T-cell (primary cell): ENCODE measurements at regions not wholly inside any gene's neighbourhood (a gene's known extent, or its start where the extent isn't known, plus 50 kb on each side); places are given as distances from the start of the nearest gene placed in this dataset.
"Not testable (repeated sequence)": the region's sequence is repeated elsewhere in the genome, so short reads cannot be mapped to it uniquely, and the experiment has no call there.

Source experiments
- ATAC-seq, 4 experiments: fragments of 200-7000 bp in 3 of 4; fragments of 150-1000 bp in 1 of 4; cut with Tn5 transposase; replicated peaks in 1 of 4; 1 replicate in 3 of 4; 2 replicates in 1 of 4; pipeline ENCODE4 v1.10.0; 2021; ENCODE audit warnings: moderate library complexity in 3 of 4, mild to moderate bottlenecking in 2 of 4, moderate number of reproducible peaks in 1 of 4
- CTCF ChIA-PET, 2 donors: fragments of 300-600 bp; sonication (Branson Sonifier 250); formaldehyde crosslinking; loops; one replicate each; lab custom pipeline; 2022; ENCODE audit warnings: antibody characterized with exemption in 2 of 2; lab: Charles Lee
- POLR2A ChIA-PET, 2 donors: fragments of 300-600 bp; sonication (Branson Sonifier 250); formaldehyde crosslinking; loops; one replicate each; lab custom pipeline; 2022; ENCODE audit warnings: antibody characterized with exemption in 2 of 2; lab: Charles Lee
- DNase-seq, 35 experiments: peaks; one replicate each; pipeline versions ENCODE4 v3.0.0 to v3.0.0-alpha.2; 2013 to 2023
- H3K27ac ChIP-seq: one replicate; pipeline ENCODE4 v1.5.1; 2013; ENCODE audit warnings: low read length
- H3K27me3 ChIP-seq, 2 experiments: replicated peaks in 1 of 2; 1 replicate in 1 of 2; 2 replicates in 1 of 2; pipeline versions ENCODE4 v1.6.1 to v1.7.0; 2013; ENCODE audit warnings: low read length in 1 of 2, mixed read lengths in 1 of 2; ENCODE audit not compliant: control insufficient read depth in 2 of 2, insufficient read depth in 2 of 2; ENCODE audit errors: extremely low read depth in 1 of 2
- H3K36me3 ChIP-seq, 2 donors: 1 replicate in 1 of 2; 2 replicates in 1 of 2; pipeline versions ENCODE4 v1.6.1 to v1.7.0; 2013; ENCODE audit warnings: low read length in 1 of 2; ENCODE audit not compliant: control insufficient read depth in 2 of 2, insufficient read depth in 1 of 2; ENCODE audit errors: extremely low read depth in 1 of 2
- H3K4me1 ChIP-seq, 2 experiments: 1 replicate in 1 of 2; 2 replicates in 1 of 2; pipeline versions ENCODE4 v1.6.1 to v1.7.0; 2013; ENCODE audit warnings: low read length in 2 of 2, mixed read lengths in 1 of 2; ENCODE audit not compliant: insufficient read depth in 2 of 2, control insufficient read depth in 1 of 2; ENCODE audit errors: extremely low read depth in 1 of 2
- H3K4me3 ChIP-seq, 2 donors: 1 replicate in 1 of 2; 2 replicates in 1 of 2; pipeline versions ENCODE4 v1.5.1 to v1.7.0; 2013; ENCODE audit warnings: mild to moderate bottlenecking in 2 of 2, low read length in 1 of 2, moderate library complexity in 1 of 2; ENCODE audit not compliant: control insufficient read depth in 1 of 2; ENCODE audit errors: extremely low read depth in 1 of 2
- H3K9me3 ChIP-seq: 2 replicates; pipeline ENCODE4 v1.7.0; 2013
- H3K27ac Mint-ChIP-seq, 2 donors: one replicate each; pipeline ENCODE4 v1.8.0; 2020 to 2021; ENCODE audit warnings: mild to moderate bottlenecking in 2 of 2, mixed read lengths in 2 of 2
- H3K27me3 Mint-ChIP-seq, 2 donors: one replicate each; pipeline ENCODE4 v1.8.0; 2021 to 2022; ENCODE audit warnings: mixed read lengths in 2 of 2
- H3K36me3 Mint-ChIP-seq: one replicate; pipeline ENCODE4 v1.8.0; 2021; ENCODE audit warnings: mixed read lengths
- H3K4me1 Mint-ChIP-seq, 3 donors: one replicate each; pipeline ENCODE4 v1.8.0; 2020 to 2022; ENCODE audit warnings: mixed read lengths in 3 of 3, mild to moderate bottlenecking in 1 of 3
- H3K4me3 Mint-ChIP-seq, 3 donors: one replicate each; pipeline ENCODE4 v1.8.0; 2020 to 2022; ENCODE audit warnings: mild to moderate bottlenecking in 3 of 3, mixed read lengths in 3 of 3, moderate library complexity in 3 of 3
- H3K9me3 Mint-ChIP-seq, 3 donors: one replicate each; pipeline ENCODE4 v1.8.0; 2020 to 2022; ENCODE audit warnings: mixed read lengths in 3 of 3
- WGBS: methylation state at CpG from one replicate; pipeline ENCODE4 v1.1.5; 2013; ENCODE audit warnings: missing lambda C conversion rate; ENCODE audit not compliant: insufficient coverage; 5-methylcytosine and 5-hydroxymethylcytosine counted together

DNA sequence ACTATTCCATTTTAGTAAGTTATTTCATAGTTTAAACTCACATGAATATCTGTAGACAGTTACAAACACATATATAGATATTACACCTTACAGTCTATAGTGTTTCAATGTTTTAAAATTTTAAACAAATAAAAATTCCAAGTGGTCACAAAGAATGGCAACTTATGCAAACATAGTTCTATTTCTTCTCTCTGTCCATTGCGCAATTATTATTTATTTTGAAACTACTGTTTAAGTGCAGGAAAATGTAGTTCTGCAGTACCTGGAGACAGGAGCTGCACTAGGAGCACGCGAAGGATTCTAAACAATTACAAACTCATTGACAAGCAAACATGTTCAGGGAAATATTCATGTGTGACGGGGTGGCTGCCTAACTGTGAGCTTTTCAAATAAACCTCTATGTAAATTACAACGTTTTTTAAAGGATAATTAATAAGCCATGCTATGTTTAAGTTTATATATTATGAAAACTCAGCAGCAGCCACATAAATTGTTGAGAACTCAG, 312.0 kb upstream of the DUSP10 start:
- Mint-ChIP-seq H3K4me1 (no peaks in the 10 kb centered on the region), H3K36me3 (no peaks in the 10 kb centered on the region), H3K9me3 (no peaks in the 10 kb centered on the region), H3K27me3 (no peaks in the 10 kb centered on the region), H3K27ac (no peak overlapping the region), H3K4me3 (no peak overlapping the region)
- H3K36me3 ChIP-seq: no peaks in the 10 kb centered on the region
- no peak overlapping the region for H3K27ac ChIP-seq
- no peak for DNase-seq
- WGBS: 92% methylated on average over 2 of the region's 5 CpGs
- H3K27me3 ChIP-seq: peaks cover 0 to 4% of the 10 kb centered on the region in 2 experiments
- H3K4me3 ChIP-seq: no peak overlapping the region
- POLR2A ChIA-PET: interaction anchor here in 1 of 2 donors (0.6 kb wide), 1 partner anchor 45 kb away, joined by 7 read pairs; no protein-coding TSS in a partner anchor
- H3K9me3 ChIP-seq: no peaks in the 10 kb centered on the region
- no peak for ATAC-seq
- no peaks in the 10 kb centered on the region for H3K4me1 ChIP-seq
- CTCF ChIA-PET: no interaction called here

DNA sequence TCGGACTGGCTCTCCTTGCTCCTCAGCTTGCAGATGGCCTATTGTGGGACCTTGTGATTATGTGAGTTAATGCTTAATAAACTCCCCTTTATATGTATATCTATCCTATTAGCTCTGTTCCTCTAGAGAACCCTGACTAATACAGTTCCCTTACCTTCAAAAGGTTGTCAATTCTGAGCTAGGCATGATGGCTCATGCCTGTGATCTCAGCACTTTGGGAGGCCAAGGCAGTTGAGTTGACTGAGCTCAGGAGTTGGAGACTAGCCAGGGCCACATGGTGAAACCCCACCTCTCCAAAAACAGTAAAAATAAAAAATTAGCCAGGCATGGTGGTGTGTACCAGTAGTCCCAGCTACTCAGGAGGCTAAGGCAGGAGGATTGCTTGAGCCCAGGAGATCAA, 309.4 kb upstream of the DUSP10 start:
- H3K9me3 Mint-ChIP-seq, H3K27ac ChIP-seq, H3K4me3 Mint-ChIP-seq, H3K4me3 ChIP-seq, H3K36me3 ChIP-seq, H3K27me3 ChIP-seq, H3K4me1 ChIP-seq, H3K4me1 Mint-ChIP-seq, ATAC-seq, H3K36me3 Mint-ChIP-seq, H3K27ac Mint-ChIP-seq, DNase-seq, CTCF ChIA-PET, H3K9me3 ChIP-seq, H3K27me3 Mint-ChIP-seq: not testable (repeated sequence)
- WGBS: no CpG with 5 or more reads among the region's 1 CpG
- POLR2A ChIA-PET: interaction anchor here in 1 of 2 donors (0.7 kb wide), 1 partner anchor 336 kb away, joined by 3 read pairs; no protein-coding TSS in a partner anchor

DNA sequence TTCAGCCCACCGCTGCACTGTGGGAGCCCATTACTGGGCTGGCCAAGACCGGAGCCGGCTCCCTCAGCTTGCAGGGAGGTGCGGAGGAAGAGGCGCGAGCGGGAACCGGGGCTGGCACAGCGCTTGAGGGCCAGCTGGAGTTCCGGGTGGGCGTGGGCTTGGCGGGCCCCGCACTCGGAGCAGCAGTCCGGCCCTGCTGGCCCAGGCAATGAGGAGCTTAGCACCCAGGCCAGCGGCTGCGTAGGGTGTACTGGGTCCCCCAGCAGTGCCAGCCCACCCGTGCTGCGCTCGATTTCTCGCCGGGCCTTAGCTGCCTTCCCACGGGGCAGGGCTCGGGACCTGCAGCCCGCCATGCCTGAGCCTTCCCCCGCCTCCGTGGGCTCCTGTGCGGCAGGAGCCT, 307.8 kb upstream of the DUSP10 start:
- H3K4me1 ChIP-seq, H3K4me1 Mint-ChIP-seq, H3K36me3 Mint-ChIP-seq, DNase-seq, H3K9me3 ChIP-seq, H3K4me3 ChIP-seq, H3K36me3 ChIP-seq, H3K27me3 Mint-ChIP-seq, H3K27ac ChIP-seq, H3K27me3 ChIP-seq, POLR2A ChIA-PET, H3K4me3 Mint-ChIP-seq, CTCF ChIA-PET, H3K27ac Mint-ChIP-seq, H3K9me3 Mint-ChIP-seq, ATAC-seq: not testable (repeated sequence)
- 96% methylated on average over 27 of the region's 28 CpGs for WGBS

DNA sequence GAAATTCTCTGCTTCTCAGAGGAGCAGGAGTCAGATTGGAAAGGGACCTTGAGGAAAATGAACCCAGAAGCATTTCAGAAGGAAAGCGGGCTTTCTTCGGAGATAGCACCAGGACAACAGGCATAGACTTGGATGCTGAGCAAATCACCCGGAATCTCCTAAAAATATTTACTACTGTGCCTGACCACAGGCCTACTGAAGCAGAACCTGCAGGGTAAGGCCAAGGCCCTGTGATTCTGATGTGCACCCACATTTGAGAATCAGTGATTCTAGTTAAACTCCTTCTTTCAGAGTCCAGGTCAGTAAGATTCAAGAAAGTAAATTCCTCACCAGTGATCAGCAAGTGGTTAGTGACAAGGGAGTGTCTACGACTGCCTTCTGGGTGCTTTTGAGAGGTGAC, 307.3 kb upstream of the DUSP10 start:
- Mint-ChIP-seq H3K9me3 (no peaks in the 10 kb centered on the region), H3K4me3 (no peak overlapping the region), H3K27me3 (no peaks in the 10 kb centered on the region), H3K27ac (no peak overlapping the region), H3K36me3 (no peaks in the 10 kb centered on the region), H3K4me1 (peaks cover 0 to 8% (median 4%) of the 10 kb centered on the region in 3 donors)
- no peaks in the 10 kb centered on the region for H3K36me3 ChIP-seq
- ChIA-PET POLR2A (no interaction called here), CTCF (no interaction called here)
- no peaks in the 10 kb centered on the region for H3K27me3 ChIP-seq
- H3K4me3 ChIP-seq: no peak overlapping the region
- ATAC-seq: no peak
- no peak overlapping the region for H3K27ac ChIP-seq
- DNase-seq: no peak
- 94% methylated on average over 3 of the region's 4 CpGs for WGBS
- H3K9me3 ChIP-seq: no peaks in the 10 kb centered on the region
- no peaks in the 10 kb centered on the region for H3K4me1 ChIP-seq

DNA sequence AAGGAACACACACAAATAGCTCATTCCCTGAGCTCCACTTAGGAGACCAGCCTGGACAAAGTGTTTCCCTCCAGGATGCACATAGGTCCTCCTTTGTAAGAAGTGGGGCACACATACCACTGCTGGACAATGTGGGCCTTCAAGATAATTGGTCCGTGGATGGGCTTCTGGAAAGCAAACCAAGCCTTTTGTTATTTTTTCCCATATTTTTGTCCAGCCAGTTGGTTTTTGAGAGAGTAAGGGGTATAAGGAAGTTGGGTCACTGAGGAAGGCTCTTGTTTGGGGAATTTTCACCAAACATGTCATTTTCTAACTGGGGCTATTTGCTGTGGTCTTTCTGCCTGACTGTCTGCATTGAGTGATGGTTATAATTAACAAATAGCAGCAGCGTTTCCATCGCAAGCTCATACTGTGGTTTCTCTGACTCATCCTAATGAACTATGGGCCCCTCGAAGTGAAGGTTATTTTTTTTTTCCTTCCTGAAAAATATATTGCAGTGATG, 306.3 kb upstream of the DUSP10 start:
- WGBS: 20% methylated on average over 1 of the region's 4 CpGs
- H3K4me1 Mint-ChIP-seq: peaks cover 0 to 8% (median 4%) of the 10 kb centered on the region in 3 donors
- no peaks in the 10 kb centered on the region for H3K9me3 Mint-ChIP-seq
- DNase-seq: no peak
- no peaks in the 10 kb centered on the region for H3K27me3 Mint-ChIP-seq
- ATAC-seq: no peak
- no peak overlapping the region for H3K4me3 Mint-ChIP-seq
- Histone ChIP-seq H3K27ac (no peak overlapping the region), H3K36me3 (no peaks in the 10 kb centered on the region), H3K27me3 (no peaks in the 10 kb centered on the region), H3K9me3 (no peaks in the 10 kb centered on the region), H3K4me1 (no peaks in the 10 kb centered on the region), H3K4me3 (no peak overlapping the region)
- ChIA-PET POLR2A (no interaction called here), CTCF (no interaction called here)
- no peaks in the 10 kb centered on the region for H3K36me3 Mint-ChIP-seq
- H3K27ac Mint-ChIP-seq: no peak overlapping the region

DNA sequence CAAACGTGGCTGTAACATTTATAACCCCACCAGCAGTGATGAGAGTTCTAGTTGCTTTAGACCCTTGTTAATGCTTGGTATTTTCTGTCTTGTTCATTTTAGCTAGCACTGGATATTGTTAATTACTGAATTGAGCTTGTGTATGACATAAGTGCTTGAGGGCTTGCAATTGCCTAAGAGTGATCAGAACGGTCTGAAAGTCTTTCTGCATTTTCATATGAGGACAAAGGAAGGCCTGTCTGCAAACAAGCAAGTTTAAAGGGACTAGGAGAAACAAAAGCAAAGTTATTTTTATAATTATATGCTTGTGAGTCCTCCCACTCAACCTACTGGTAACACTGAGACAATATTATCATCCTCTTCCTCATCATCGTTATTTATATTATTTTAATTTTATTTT, 305.5 kb upstream of the DUSP10 start:
- POLR2A ChIA-PET: no interaction called here
- no peaks in the 10 kb centered on the region for H3K27me3 Mint-ChIP-seq
- H3K36me3 ChIP-seq: no peaks in the 10 kb centered on the region
- CTCF ChIA-PET: no interaction called here
- WGBS: no CpG with 5 or more reads among the region's 3 CpGs
- H3K4me1 ChIP-seq: no peaks in the 10 kb centered on the region
- no peak overlapping the region for H3K4me3 ChIP-seq
- ATAC-seq (no peak), DNase-seq (no peak)
- no peaks in the 10 kb centered on the region for H3K27me3 ChIP-seq
- no peak overlapping the region for H3K4me3 Mint-ChIP-seq
- H3K27ac ChIP-seq: no peak overlapping the region
- H3K4me1 Mint-ChIP-seq: peaks cover 0 to 8% (median 4%) of the 10 kb centered on the region in 3 donors
- H3K36me3 Mint-ChIP-seq: no peaks in the 10 kb centered on the region
- H3K27ac Mint-ChIP-seq: no peak overlapping the region
- H3K9me3 ChIP-seq: no peaks in the 10 kb centered on the region
- no peaks in the 10 kb centered on the region for H3K9me3 Mint-ChIP-seq
